Peyer's patch (tissue), 4 donors: ENCODE measurements at regions not wholly inside any gene's neighbourhood (a gene's known extent, or its start where the extent isn't known, plus 50 kb on each side); places are given as distances from the start of the nearest gene placed in this dataset.
"Not testable (repeated sequence)": the region's sequence is repeated elsewhere in the genome, so short reads cannot be mapped to it uniquely, and the experiment has no call there.

Experiments
- DNase-seq, 3 donors: peaks; one replicate each; pipeline ENCODE4 v3.0.0-alpha.2; 2017 to 2019
- H3K27ac ChIP-seq, 4 donors: fragments of 200-600 bp; sonication (generic); one replicate each; pipeline ENCODE4 v1.5.1; 2016 to 2019
- H3K27me3 ChIP-seq, 2 donors: fragments of 200-600 bp; sonication (generic); one replicate each; pipeline ENCODE4 v1.5.1; 2019
- H3K36me3 ChIP-seq, 3 donors: fragments of 200-600 bp; sonication (generic); one replicate each; pipeline ENCODE4 v1.5.1; 2016 to 2019
- H3K4me1 ChIP-seq, 4 donors: fragments of 200-600 bp; sonication (generic); one replicate each; pipeline ENCODE4 v1.5.1; 2016 to 2019
- H3K4me3 ChIP-seq, 4 donors: fragments of 200-600 bp; sonication (generic); 1 replicate in 3 of 4; 2 replicates in 1 of 4; pipeline ENCODE4 v1.5.1; 2016 to 2019; ENCODE audit warnings: mild to moderate bottlenecking in 1 of 4
- H3K9me3 ChIP-seq, 4 donors: fragments of 200-600 bp; sonication (generic); one replicate each; pipeline ENCODE4 v1.5.1; 2016 to 2019; ENCODE audit warnings: mild to moderate bottlenecking in 1 of 4
- POLR2A ChIP-seq, 2 donors: fragments of 450-650 bp; IDR thresholded peaks; one replicate each; pipeline ENCODE4 v1.5.1; 2017; ENCODE audit warnings: antibody characterized with exemption in 2 of 2, mild to moderate bottlenecking in 2 of 2, moderate library complexity in 2 of 2
- TF ChIP-seq, protein P1 (sequence below), 6 experiments: fragments of 450-650 bp in 4 of 6; fragments of 200-600 bp in 2 of 6; sonication (generic) in 1 of 6; IDR thresholded peaks; one replicate each; pipeline ENCODE4 v1.5.1; 2017 to 2019; ENCODE audit warnings: antibody characterized with exemption in 6 of 6, mild to moderate bottlenecking in 3 of 6, moderate library complexity in 1 of 6

DNA sequence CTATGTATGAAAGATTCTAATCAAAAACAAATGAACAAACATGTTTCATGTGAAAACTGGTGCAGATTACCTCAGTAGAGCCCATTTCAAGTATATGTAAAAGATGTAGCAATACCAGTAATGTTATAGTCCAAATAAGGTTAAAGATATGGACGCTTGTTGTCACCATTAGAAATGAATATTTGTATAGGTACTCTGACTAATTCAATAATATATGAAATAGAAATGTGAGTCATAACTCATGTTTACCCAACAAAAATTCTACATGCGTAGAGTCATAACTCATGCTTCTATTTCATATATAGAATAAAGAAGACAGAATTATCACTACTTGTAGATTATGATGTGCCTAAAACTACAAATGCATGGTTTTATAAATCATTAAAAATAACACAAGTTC is 739.1 kb upstream of the DIAPH2 start:
- Histone ChIP-seq H3K9me3 (no peaks in the 10 kb centered on the region), H3K4me3 (no peak overlapping the region), H3K27ac (no peak overlapping the region), H3K4me1 (no peaks in the 10 kb centered on the region), H3K36me3 (no peaks in the 10 kb centered on the region), H3K27me3 (no peaks in the 10 kb centered on the region)
- TF ChIP-seq, protein P1, sequence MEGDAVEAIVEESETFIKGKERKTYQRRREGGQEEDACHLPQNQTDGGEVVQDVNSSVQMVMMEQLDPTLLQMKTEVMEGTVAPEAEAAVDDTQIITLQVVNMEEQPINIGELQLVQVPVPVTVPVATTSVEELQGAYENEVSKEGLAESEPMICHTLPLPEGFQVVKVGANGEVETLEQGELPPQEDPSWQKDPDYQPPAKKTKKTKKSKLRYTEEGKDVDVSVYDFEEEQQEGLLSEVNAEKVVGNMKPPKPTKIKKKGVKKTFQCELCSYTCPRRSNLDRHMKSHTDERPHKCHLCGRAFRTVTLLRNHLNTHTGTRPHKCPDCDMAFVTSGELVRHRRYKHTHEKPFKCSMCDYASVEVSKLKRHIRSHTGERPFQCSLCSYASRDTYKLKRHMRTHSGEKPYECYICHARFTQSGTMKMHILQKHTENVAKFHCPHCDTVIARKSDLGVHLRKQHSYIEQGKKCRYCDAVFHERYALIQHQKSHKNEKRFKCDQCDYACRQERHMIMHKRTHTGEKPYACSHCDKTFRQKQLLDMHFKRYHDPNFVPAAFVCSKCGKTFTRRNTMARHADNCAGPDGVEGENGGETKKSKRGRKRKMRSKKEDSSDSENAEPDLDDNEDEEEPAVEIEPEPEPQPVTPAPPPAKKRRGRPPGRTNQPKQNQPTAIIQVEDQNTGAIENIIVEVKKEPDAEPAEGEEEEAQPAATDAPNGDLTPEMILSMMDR (IDR thresholded peaks at IDR 0.05): no peak
- no peak for TF ChIP-seq POLR2A (IDR thresholded peaks at IDR 0.05)
- DNase-seq: no peak

DNA sequence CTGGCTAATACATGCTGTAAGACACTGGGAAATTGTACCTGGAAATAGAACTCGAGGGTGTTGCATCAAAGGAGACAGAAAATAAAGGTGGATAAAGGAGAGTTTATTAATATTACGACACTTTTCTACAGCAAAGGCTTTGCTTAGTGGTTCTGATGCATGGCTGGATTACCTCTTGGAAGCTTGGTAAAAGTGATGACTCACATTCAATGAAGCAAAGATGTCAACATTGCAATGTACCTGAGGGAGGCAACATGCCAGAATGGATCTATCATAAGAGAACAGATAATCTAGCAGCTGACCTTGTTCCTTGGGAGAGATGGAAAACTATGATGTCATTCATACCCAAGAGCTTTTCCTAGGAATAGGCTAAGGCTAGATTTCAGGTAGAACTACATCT is 735.1 kb upstream of the DIAPH2 start:
- Histone ChIP-seq H3K4me1 (no peaks in the 10 kb centered on the region), H3K27ac (no peak overlapping the region), H3K4me3 (no peak overlapping the region), H3K9me3 (no peaks in the 10 kb centered on the region), H3K36me3 (no peaks in the 10 kb centered on the region), H3K27me3 (no peaks in the 10 kb centered on the region)
- TF ChIP-seq, protein P1 (IDR thresholded peaks at IDR 0.05): no peak
- TF ChIP-seq POLR2A (IDR thresholded peaks at IDR 0.05): no peak
- DNase-seq: no peak

DNA sequence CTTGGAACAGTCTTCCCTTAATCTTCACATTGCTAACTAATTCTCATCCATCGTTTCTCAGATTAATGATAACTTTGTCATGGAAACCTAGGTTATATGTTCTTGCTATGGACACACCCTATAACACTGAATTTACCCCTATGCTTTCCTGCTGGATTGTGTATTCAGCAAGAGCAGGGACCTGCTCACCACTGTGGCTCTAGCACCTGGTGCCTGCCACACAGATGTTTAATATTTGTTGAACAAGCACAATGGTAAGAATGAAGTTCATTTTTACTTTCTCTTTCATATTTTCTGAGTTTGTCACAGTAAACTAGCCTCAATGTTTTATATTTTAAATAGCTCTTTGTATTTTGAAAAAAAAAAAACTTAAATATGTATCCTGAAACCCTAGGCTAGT is 734.0 kb upstream of the DIAPH2 start:
- no peak overlapping the region for H3K4me3 ChIP-seq
- TF ChIP-seq, protein P1 (IDR thresholded peaks at IDR 0.05): no peak
- no peak for TF ChIP-seq POLR2A (IDR thresholded peaks at IDR 0.05)
- H3K27ac ChIP-seq: no peak overlapping the region
- H3K4me1 ChIP-seq: no peaks in the 10 kb centered on the region
- H3K36me3 ChIP-seq: no peaks in the 10 kb centered on the region
- H3K9me3 ChIP-seq: no peaks in the 10 kb centered on the region
- DNase-seq: no peak
- H3K27me3 ChIP-seq: no peaks in the 10 kb centered on the region

DNA sequence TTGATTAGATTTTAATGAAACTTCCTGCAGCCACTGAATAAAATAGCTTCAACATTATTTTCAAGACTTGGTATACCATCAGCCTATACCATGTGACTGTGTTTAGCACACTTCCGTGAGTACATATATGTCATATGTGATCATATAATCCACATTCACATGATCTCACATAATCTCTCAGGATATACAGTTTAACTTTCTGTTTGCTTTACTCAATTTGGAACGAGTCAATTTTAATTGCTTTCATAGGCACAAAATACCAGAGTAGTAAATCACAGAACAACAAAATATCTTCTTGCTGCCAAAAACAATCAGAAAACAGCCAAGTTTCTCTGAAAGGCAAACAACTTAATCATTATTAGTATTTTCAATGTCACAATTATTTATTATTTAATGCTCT is 731.1 kb upstream of the DIAPH2 start:
- Histone ChIP-seq H3K9me3 (no peaks in the 10 kb centered on the region), H3K27ac (no peak overlapping the region), H3K4me1 (no peaks in the 10 kb centered on the region), H3K36me3 (no peaks in the 10 kb centered on the region), H3K4me3 (no peak overlapping the region), H3K27me3 (no peaks in the 10 kb centered on the region)
- TF ChIP-seq POLR2A (IDR thresholded peaks at IDR 0.05): no peak
- TF ChIP-seq, protein P1 (IDR thresholded peaks at IDR 0.05): no peak
- no peak for DNase-seq

DNA sequence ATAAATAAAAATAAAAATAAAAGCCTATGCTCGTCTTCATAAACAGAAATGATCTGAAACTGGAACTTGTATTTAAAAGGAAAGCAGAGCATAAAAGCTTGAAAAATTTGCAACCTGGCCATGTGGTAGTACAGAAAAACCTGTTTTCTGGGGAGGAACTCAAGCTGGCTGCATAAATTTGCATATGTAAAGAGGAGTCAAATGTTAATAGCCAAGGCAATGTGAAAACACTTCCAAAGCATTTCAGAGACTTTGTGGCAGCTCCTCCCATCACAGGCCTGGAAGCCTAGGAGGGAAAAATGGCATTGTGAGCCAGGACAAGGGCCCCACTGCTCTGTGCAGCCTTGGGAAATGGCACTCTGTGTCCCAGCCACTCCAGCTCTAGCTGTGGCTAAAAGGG is 727.9 kb upstream of the DIAPH2 start:
- no peaks in the 10 kb centered on the region for H3K9me3 ChIP-seq

DNA sequence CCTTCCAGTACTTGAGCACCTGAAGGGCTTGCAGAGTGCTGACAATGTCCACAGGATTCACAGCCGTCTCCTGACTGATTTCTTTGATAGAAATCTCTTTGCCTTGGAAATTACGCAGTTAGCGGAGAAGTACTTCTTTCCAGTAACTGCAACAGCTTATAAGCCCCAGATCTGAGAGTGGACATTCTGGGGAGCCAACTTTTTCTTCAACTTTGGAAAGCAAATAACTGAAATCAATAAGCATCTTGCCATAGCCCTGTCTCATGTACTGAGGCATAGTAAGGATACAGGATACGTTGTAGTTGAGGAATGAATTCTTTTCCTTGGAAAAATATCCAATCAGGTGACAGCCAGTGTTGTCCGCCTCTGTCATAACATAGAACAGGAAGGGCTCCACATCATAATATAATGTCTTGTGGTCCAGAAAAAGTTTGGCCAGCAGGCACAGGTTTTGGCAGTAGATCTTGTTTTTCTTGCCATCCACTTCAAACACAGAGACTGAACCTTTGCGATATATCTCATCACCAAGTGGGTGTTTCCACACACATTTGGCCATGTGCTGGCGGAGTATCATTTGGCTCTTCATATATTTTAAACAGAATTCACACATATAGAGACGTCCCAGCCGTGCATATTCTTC is 711.1 kb upstream of the DIAPH2 start:
- DNase-seq, H3K9me3 ChIP-seq, H3K27ac ChIP-seq, H3K36me3 ChIP-seq, H3K4me1 ChIP-seq, H3K4me3 ChIP-seq, H3K27me3 ChIP-seq: not testable (repeated sequence)

More for the DNA sequence above, 727.9 kb upstream of the DIAPH2 start:
- Histone ChIP-seq H3K4me3 (no peak overlapping the region), H3K27me3 (no peaks in the 10 kb centered on the region), H3K27ac (no peak overlapping the region), H3K36me3 (no peaks in the 10 kb centered on the region), H3K4me1 (no peaks in the 10 kb centered on the region)
- TF ChIP-seq, protein P1 (IDR thresholded peaks at IDR 0.05): no peak
- TF ChIP-seq POLR2A (IDR thresholded peaks at IDR 0.05): no peak
- no peak for DNase-seq
